ENCODE measurements at regions not wholly inside any gene's neighbourhood (a gene's known extent, or its start where the extent isn't known, plus 50 kb on each side); places are given as distances from the start of the nearest gene placed in this dataset.

DNA sequence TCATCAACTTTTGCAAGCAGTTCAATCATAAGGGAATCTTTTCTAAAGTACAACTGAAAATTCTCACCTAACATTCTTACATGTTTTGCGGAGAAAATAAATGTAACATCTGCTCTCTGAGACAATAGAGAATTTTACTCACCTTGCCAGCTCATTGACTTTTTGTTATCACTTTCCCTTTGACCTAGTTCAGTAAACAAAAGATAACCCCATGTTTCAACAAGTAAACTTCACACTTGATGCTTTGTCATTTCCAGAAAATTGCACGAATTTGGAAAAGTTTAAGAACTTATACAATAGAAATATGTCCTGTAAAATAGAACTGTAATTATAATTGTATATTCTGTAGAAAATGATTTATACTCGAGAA, 1110.0 kb upstream of the ACVR2A start:
- ATAC-seq (ENCODE audit: low read depth) (no peak), DNase-seq (no peak)
- H3K4me1 Mint-ChIP-seq: no peaks in the 10 kb centered on the region
- no peaks in the 10 kb centered on the region for H3K27me3 Mint-ChIP-seq
- H3K9me3 Mint-ChIP-seq: no peaks in the 10 kb centered on the region
- H3K4me3 Mint-ChIP-seq: no peak overlapping the region
- ChIA-PET POLR2A (no interaction called here), CTCF (interaction anchor here (2.3 kb wide), 1 partner anchor 1176 kb away, joined by 11 read pairs; no protein-coding TSS in a partner anchor)
- intact Hi-C loops (cut with micrococcal nuclease): loop anchor here (1.0 kb wide), 1 partner anchor 1176 kb away; no protein-coding TSS in a partner anchor
- H3K36me3 Mint-ChIP-seq (ENCODE audit: low read depth): no peaks in the 10 kb centered on the region
- H3K27ac Mint-ChIP-seq: no peak overlapping the region
- TF ChIP-seq, protein P1, sequence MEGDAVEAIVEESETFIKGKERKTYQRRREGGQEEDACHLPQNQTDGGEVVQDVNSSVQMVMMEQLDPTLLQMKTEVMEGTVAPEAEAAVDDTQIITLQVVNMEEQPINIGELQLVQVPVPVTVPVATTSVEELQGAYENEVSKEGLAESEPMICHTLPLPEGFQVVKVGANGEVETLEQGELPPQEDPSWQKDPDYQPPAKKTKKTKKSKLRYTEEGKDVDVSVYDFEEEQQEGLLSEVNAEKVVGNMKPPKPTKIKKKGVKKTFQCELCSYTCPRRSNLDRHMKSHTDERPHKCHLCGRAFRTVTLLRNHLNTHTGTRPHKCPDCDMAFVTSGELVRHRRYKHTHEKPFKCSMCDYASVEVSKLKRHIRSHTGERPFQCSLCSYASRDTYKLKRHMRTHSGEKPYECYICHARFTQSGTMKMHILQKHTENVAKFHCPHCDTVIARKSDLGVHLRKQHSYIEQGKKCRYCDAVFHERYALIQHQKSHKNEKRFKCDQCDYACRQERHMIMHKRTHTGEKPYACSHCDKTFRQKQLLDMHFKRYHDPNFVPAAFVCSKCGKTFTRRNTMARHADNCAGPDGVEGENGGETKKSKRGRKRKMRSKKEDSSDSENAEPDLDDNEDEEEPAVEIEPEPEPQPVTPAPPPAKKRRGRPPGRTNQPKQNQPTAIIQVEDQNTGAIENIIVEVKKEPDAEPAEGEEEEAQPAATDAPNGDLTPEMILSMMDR (IDR thresholded peaks at IDR 0.05): no peak

DNA sequence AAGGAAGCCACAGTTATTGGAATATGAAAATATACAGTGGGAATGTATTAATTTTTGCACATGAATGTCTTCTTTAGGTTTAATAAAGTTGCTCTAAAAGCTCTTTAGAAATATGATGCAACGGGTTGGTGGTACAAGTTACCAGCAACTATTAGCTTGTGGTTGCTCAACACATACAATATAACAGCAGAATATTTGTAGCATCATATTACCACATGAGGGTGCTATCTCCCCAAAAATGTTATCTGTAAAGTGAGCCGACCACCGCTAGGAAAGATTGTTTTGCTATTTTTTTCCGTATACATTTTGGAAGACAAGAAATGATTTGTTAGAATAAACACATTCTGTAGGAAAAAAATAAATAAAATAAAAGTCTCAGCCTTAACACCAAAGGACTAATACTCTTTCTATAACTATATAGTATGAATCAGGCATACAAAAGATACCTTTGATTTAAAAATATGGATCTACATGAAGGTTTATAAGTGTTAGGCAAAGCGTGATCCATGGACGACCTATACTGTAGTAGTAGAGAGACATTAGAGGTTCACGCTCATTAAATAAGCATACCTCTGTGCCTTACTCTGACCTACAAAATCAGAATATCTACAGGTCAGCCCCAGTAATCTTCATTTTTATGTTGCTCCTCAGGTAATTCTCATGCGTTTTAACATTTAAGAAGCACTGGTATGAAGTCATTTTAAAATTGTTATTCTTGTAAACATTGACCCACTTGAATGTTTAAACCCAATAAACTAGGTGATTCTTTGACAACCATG, 1110.6 kb upstream of the ACVR2A start:
- Mint-ChIP-seq H3K27me3 (no peaks in the 10 kb centered on the region), H3K4me3 (no peak overlapping the region), H3K4me1 (no peaks in the 10 kb centered on the region), H3K27ac (no peak overlapping the region), H3K36me3 (ENCODE audit: low read depth) (no peaks in the 10 kb centered on the region), H3K9me3 (no peaks in the 10 kb centered on the region)
- intact Hi-C loops (cut with micrococcal nuclease): loop anchor here (1.0 kb wide), 1 partner anchor 1177 kb away; no protein-coding TSS in a partner anchor
- DNase-seq: no peak
- ATAC-seq (ENCODE audit: low read depth): no peak
- POLR2A ChIA-PET: no interaction called here
- CTCF ChIA-PET: interaction anchor here (1.2 to 2.3 kb wide), 2 partner anchors 1175 to 1177 kb away, joined by 5 to 11 read pairs; no protein-coding TSS in a partner anchor
- TF ChIP-seq, protein P1 (IDR thresholded peaks at IDR 0.05): no peak

DNA sequence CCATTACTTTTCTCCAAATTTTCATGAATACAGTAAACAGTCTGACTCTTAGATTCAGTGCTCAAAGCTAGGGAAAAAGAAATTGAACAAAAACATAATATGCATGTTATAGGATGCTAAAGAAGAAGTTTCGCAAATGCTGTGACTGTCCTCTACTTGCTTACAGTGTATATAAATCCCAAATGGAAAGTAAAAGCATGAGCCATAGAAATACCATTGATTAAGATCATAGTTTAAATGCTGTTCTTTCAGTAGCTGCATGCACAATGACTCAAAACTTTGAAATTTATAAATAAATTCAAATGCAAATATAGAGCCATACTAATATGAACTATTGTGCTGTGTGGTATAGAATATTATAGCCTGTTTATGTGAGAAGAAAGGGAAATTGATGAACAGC, 1113.9 kb upstream of the ACVR2A start:
- ChIA-PET CTCF (no interaction called here), POLR2A (no interaction called here)
- H3K27me3 Mint-ChIP-seq: no peaks in the 10 kb centered on the region
- intact Hi-C loops (cut with micrococcal nuclease): no loop called here
- ATAC-seq (ENCODE audit: low read depth) (no peak), DNase-seq (no peak)
- no peak overlapping the region for H3K27ac Mint-ChIP-seq
- no peaks in the 10 kb centered on the region for H3K36me3 Mint-ChIP-seq (ENCODE audit: low read depth)
- no peaks in the 10 kb centered on the region for H3K9me3 Mint-ChIP-seq
- TF ChIP-seq, protein P1 (IDR thresholded peaks at IDR 0.05): no peak
- H3K4me1 Mint-ChIP-seq: no peaks in the 10 kb centered on the region
- no peak overlapping the region for H3K4me3 Mint-ChIP-seq

DNA sequence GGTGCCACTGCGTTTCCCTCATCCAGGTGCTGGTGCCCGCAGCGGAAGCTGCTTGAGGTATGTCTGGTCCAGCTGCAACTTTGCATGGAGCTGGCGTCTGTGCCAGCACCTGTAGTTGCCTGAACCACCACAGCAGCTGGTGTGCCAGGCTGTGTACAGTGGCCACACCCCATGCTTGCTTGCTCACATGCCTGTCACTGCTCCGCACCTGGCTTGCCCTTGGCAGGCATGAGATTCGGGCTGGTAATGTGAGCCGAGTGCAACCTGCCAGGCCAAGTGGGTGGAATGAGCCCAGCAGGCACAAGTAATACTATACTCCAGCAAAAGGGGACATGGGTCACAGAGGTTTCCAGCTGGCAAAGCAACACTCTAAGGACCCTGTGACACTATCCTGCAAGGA, 1123.3 kb upstream of the ACVR2A start:
- ChIA-PET CTCF (no interaction called here), POLR2A (no interaction called here)
- H3K9me3 Mint-ChIP-seq: peaks cover 4% of the 10 kb centered on the region
- H3K4me1 Mint-ChIP-seq: no peaks in the 10 kb centered on the region
- no peaks in the 10 kb centered on the region for H3K27me3 Mint-ChIP-seq
- no peaks in the 10 kb centered on the region for H3K36me3 Mint-ChIP-seq (ENCODE audit: low read depth)
- TF ChIP-seq, protein P1 (IDR thresholded peaks at IDR 0.05): no peak
- intact Hi-C loops (cut with micrococcal nuclease): no loop called here
- no peak for ATAC-seq (ENCODE audit: low read depth)
- H3K27ac Mint-ChIP-seq: no peak overlapping the region
- DNase-seq: no peak
- H3K4me3 Mint-ChIP-seq: no peak overlapping the region

DNA sequence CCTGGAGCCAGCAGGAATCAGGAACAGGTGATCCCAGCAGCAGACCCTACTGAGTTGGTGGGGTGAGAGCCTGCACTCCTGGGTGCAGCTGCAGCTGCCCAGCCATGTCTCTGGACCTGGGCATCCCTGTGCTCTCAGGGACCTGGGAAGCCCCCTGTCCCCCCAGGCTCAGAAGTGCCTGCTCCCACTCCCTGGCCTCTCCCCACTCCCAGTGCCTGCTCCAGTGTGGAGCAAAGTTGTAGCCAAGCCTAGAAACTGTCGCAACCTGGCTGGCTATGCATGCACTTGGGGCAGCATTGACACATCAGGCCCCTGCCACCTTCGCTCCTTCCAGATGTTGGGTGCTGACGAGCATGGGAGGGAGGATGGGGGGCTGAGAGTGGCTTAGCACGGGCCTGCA, 1124.7 kb upstream of the ACVR2A start:
- H3K4me1 Mint-ChIP-seq: no peaks in the 10 kb centered on the region
- CTCF ChIA-PET: no interaction called here
- POLR2A ChIA-PET: no interaction called here
- no peak for ATAC-seq (ENCODE audit: low read depth)
- TF ChIP-seq, protein P1 (IDR thresholded peaks at IDR 0.05): no peak
- no peak overlapping the region for H3K27ac Mint-ChIP-seq
- H3K4me3 Mint-ChIP-seq: no peak overlapping the region
- intact Hi-C loops (cut with micrococcal nuclease): no loop called here
- no peaks in the 10 kb centered on the region for H3K36me3 Mint-ChIP-seq (ENCODE audit: low read depth)
- H3K27me3 Mint-ChIP-seq: no peaks in the 10 kb centered on the region
- DNase-seq: no peak
- H3K9me3 Mint-ChIP-seq: peaks cover 4% of the 10 kb centered on the region
